H1 (cell line): ENCODE measurements at regions not wholly inside any gene's neighbourhood (a gene's known extent, or its start where the extent isn't known, plus 50 kb on each side); places are given as distances from the start of the nearest gene placed in this dataset.

Source experiments
- CTCF ChIA-PET: fragments of 300-600 bp; sonication (Branson Sonifier 250); formaldehyde crosslinking; loops from one replicate; lab custom pipeline; 2021; ENCODE audit not compliant: partially characterized antibody; lab: Charles Lee
- POLR2A ChIA-PET: fragments of 300-600 bp; sonication (Branson Sonifier 250); formaldehyde crosslinking; loops from one replicate; lab custom pipeline; 2021; ENCODE audit warnings: inconsistent platforms; ENCODE audit not compliant: partially characterized antibody; lab: Charles Lee
- DNase-seq, 2 experiments: peaks; one replicate each; pipeline versions ENCODE4 v3.0.0 to v3.0.0-alpha.2; 2010 to 2022; ENCODE audit warnings: low spot score in 2 of 2, low read depth in 1 of 2, mixed read lengths in 1 of 2
- FAIRE-seq: peaks from 2 replicates; lab custom pipeline; 2011; peaks lifted over from hg19 to GRCh38; lab: Jason Lieb, UNC
- H2AFZ ChIP-seq: 2 replicates; pipeline ENCODE4 v1.8.1; 2012; ENCODE audit warnings: low read length, inconsistent platforms
- H2AK5ac ChIP-seq: 2 replicates; pipeline ENCODE4 v1.6.1; 2013; ENCODE audit warnings: low read depth, low read length
- H2BK120ac ChIP-seq: replicated peaks from 2 replicates; pipeline ENCODE3; 2013; ENCODE audit warnings: low read depth, low read length, inconsistent platforms
- H2BK12ac ChIP-seq: 2 replicates; pipeline ENCODE4 v1.6.1; 2013; ENCODE audit warnings: low read depth, low read length
- H2BK15ac ChIP-seq: 2 replicates; pipeline ENCODE4 v1.6.1; 2013; ENCODE audit warnings: low read length
- H2BK20ac ChIP-seq: 2 replicates; pipeline ENCODE4 v1.6.1; 2013; ENCODE audit warnings: low read length
- H2BK5ac ChIP-seq: 2 replicates; pipeline ENCODE4 v1.6.1; 2013; ENCODE audit warnings: low read depth, low read length
- H3K14ac ChIP-seq: 2 replicates; pipeline ENCODE4 v1.6.1; 2013; ENCODE audit warnings: inconsistent platforms; ENCODE audit not compliant: insufficient read length
- H3K18ac ChIP-seq: 2 replicates; pipeline ENCODE4 v1.6.1; 2013; ENCODE audit warnings: low read length; ENCODE audit errors: extremely low read depth
- H3K23ac ChIP-seq: 2 replicates; pipeline ENCODE4 v1.6.1; 2013; ENCODE audit warnings: inconsistent platforms; ENCODE audit not compliant: insufficient read length
- H3K23me2 ChIP-seq: 2 replicates; pipeline ENCODE4 v1.6.1; 2013; ENCODE audit warnings: low read depth, low read length
- H3K27ac ChIP-seq: 2 replicates; pipeline ENCODE4 v1.6.1; 2011; ENCODE audit warnings: low read depth, low read length, inconsistent platforms
- H3K27me3 ChIP-seq, 4 experiments: replicated peaks in 1 of 4; 1 replicate in 1 of 4; 2 replicates in 3 of 4; pipeline versions ENCODE4 v1.6.1 to v1.8.1; 2011 to 2013; ENCODE audit warnings: low read length in 3 of 4, mild to moderate bottlenecking in 3 of 4, inconsistent platforms in 2 of 4, mixed read lengths in 2 of 4, moderate library complexity in 1 of 4; ENCODE audit not compliant: control insufficient read depth in 3 of 4, insufficient read depth in 3 of 4; ENCODE audit errors: extremely low read depth in 1 of 4
- H3K36me3 ChIP-seq, 4 experiments: 2 replicates each; pipeline versions ENCODE4 v1.6.1 to v1.8.1; 2011 to 2013; ENCODE audit warnings: mild to moderate bottlenecking in 4 of 4, low read length in 3 of 4, moderate library complexity in 2 of 4, control low read depth in 1 of 4, inconsistent platforms in 1 of 4; ENCODE audit not compliant: insufficient read depth in 4 of 4, control insufficient read depth in 2 of 4
- H3K4ac ChIP-seq: replicated peaks from 2 replicates; pipeline ENCODE3; 2013; ENCODE audit warnings: low read length, low read depth, mixed read lengths, inconsistent platforms; ENCODE audit not compliant: insufficient read length
- H3K4me1 ChIP-seq, 4 experiments: replicated peaks in 1 of 4; 1 replicate in 1 of 4; 2 replicates in 3 of 4; pipeline versions ENCODE4 v1.6.1 to v1.8.1; 2011 to 2013; ENCODE audit warnings: low read length in 3 of 4, inconsistent platforms in 2 of 4, mixed read lengths in 1 of 4; ENCODE audit not compliant: insufficient read depth in 4 of 4, control insufficient read depth in 3 of 4
- H3K4me2 ChIP-seq, 2 experiments: 2 replicates each; pipeline versions ENCODE4 v1.6.1 to v1.8.1; 2011 to 2013; ENCODE audit warnings: low read depth in 2 of 2, low read length in 2 of 2, control low read depth in 1 of 2, inconsistent platforms in 1 of 2, mild to moderate bottlenecking in 1 of 2; ENCODE audit not compliant: insufficient read depth in 1 of 2
- H3K4me3 ChIP-seq, 4 experiments: fragments of 200-600, 300-600 bp in 1 of 4; sonication (generic), shearing (Covaris generic), sonication (Bioruptor Twin) in 1 of 4; 2 replicates each; pipeline versions ENCODE4 v1.5.1 to v1.8.1; 2011 to 2016; ENCODE audit warnings: low read length in 4 of 4, low read depth in 3 of 4, control low read depth in 2 of 4, inconsistent platforms in 2 of 4, mild to moderate bottlenecking in 2 of 4, mixed read lengths in 1 of 4, moderate library complexity in 1 of 4; ENCODE audit not compliant: insufficient read depth in 2 of 4; ENCODE audit errors: extremely low read depth in 1 of 4
- H3K56ac ChIP-seq: replicated peaks from 2 replicates; pipeline ENCODE3; 2013; ENCODE audit warnings: low read depth, mild to moderate bottlenecking, mixed read lengths, low read length, inconsistent platforms; ENCODE audit not compliant: insufficient read length
- H3K79me1 ChIP-seq: 2 replicates; pipeline ENCODE4 v1.6.1; 2013; ENCODE audit warnings: low read depth, low read length, control low read depth
- H3K79me2 ChIP-seq, 2 experiments: 2 replicates each; pipeline versions ENCODE4 v1.6.1 to v1.8.1; 2012 to 2013; ENCODE audit warnings: low read length in 2 of 2, mild to moderate bottlenecking in 2 of 2, inconsistent platforms in 1 of 2; ENCODE audit not compliant: insufficient read depth in 2 of 2, control insufficient read depth in 1 of 2
- H3K9ac ChIP-seq, 4 experiments: replicated peaks in 1 of 4; 1 replicate in 1 of 4; 2 replicates in 3 of 4; pipeline versions ENCODE4 v1.6.1 to v1.8.1; 2011 to 2013; ENCODE audit warnings: low read depth in 3 of 4, low read length in 3 of 4, control low read depth in 2 of 4, mild to moderate bottlenecking in 2 of 4, moderate library complexity in 2 of 4, inconsistent platforms in 1 of 4; ENCODE audit errors: extremely low read depth in 1 of 4
- H3K9me3 ChIP-seq, 2 experiments: 2 replicates each; pipeline versions ENCODE4 v1.6.1 to v1.8.1; 2012 to 2013; ENCODE audit warnings: mild to moderate bottlenecking in 2 of 2, moderate library complexity in 2 of 2, control low read depth in 1 of 2, inconsistent platforms in 1 of 2, low read depth in 1 of 2, low read length in 1 of 2, mixed read lengths in 1 of 2; ENCODE audit not compliant: insufficient read depth in 2 of 2
- H4K20me1 ChIP-seq, 2 experiments: replicated peaks in 1 of 2; 2 replicates each; pipeline versions ENCODE3 to v1.8.1; 2011 to 2013; ENCODE audit warnings: inconsistent platforms in 2 of 2, low read length in 2 of 2, mild to moderate bottlenecking in 1 of 2; ENCODE audit not compliant: insufficient read depth in 2 of 2, control insufficient read depth in 1 of 2
- H4K5ac ChIP-seq: 2 replicates; pipeline ENCODE4 v1.6.1; 2013; ENCODE audit warnings: low read length, low read depth, mixed read lengths, inconsistent platforms; ENCODE audit not compliant: insufficient read length
- H4K8ac ChIP-seq: 2 replicates; pipeline ENCODE4 v1.8.0; 2013; ENCODE audit warnings: mild to moderate bottlenecking, moderate library complexity, low read length, inconsistent platforms; ENCODE audit not compliant: insufficient read depth; ENCODE audit errors: extremely low read depth
- H4K91ac ChIP-seq: replicated peaks from 2 replicates; pipeline ENCODE3; 2013; ENCODE audit warnings: low read length, mixed read lengths, inconsistent platforms; ENCODE audit not compliant: insufficient read length
- BRCA1 ChIP-seq: IDR thresholded peaks from 2 replicates; pipeline ENCODE4 v1.6.1; 2012; ENCODE audit warnings: low read depth, low read length, improper control_type of control experiment
- CHD1 ChIP-seq: IDR thresholded peaks from 2 replicates; pipeline ENCODE4 v1.6.1; 2012; ENCODE audit warnings: low read depth, low read length, improper control_type of control experiment
- CREB1 ChIP-seq: IDR thresholded peaks from 2 replicates; pipeline ENCODE4 v1.6.1; 2012; ENCODE audit warnings: inconsistent platforms
- GTF2F1 ChIP-seq: IDR thresholded peaks from 2 replicates; pipeline ENCODE4 v1.6.1; 2012; ENCODE audit warnings: low read depth, low read length, improper control_type of control experiment, borderline replicate concordance
- JUND ChIP-seq: IDR thresholded peaks from 2 replicates; pipeline ENCODE4 v1.6.1; 2011; ENCODE audit warnings: mild to moderate bottlenecking, improper control_type of control experiment, low read length
- MAFK ChIP-seq: IDR thresholded peaks from 2 replicates; pipeline ENCODE4 v1.6.1; 2012; ENCODE audit warnings: low read depth, mild to moderate bottlenecking, improper control_type of control experiment, low read length
- POLR2A ChIP-seq, 2 experiments: IDR thresholded peaks; 1 replicate in 1 of 2; 2 replicates in 1 of 2; pipeline ENCODE4 v1.6.1; 2011; ENCODE audit warnings: low read depth in 2 of 2, low read length in 2 of 2, mild to moderate bottlenecking in 2 of 2; ENCODE audit errors: control extremely low read depth in 1 of 2
- RFX5 ChIP-seq: IDR thresholded peaks from 2 replicates; pipeline ENCODE4 v1.6.1; 2011; ENCODE audit warnings: low read depth, low read length, improper control_type of control experiment, borderline replicate concordance
- RXRA ChIP-seq: IDR thresholded peaks from 2 replicates; pipeline ENCODE4 v1.6.1; 2011; ENCODE audit warnings: low read depth, mild to moderate bottlenecking, low read length, moderate library complexity; ENCODE audit not compliant: insufficient read depth
- TAF1 ChIP-seq: IDR thresholded peaks from 2 replicates; pipeline ENCODE4 v1.6.1; 2011; ENCODE audit warnings: mild to moderate bottlenecking, low read depth, low read length
- WGBS, 2 experiments: shearing (Covaris generic) in 1 of 2; methylation state at CpG; one replicate each; pipeline versions ENCODE4 v1.1.6 to v1.1.7; 2013 to 2015; ENCODE audit warnings: low lambda C conversion rate in 2 of 2, mixed read lengths in 2 of 2, inconsistent platforms in 1 of 2, low coverage in 1 of 2, missing lambda C conversion rate in 1 of 2; ENCODE audit not compliant: insufficient replicate concordance in 2 of 2, insufficient coverage in 1 of 2, insufficient read length in 1 of 2; ENCODE audit errors: extremely low coverage in 1 of 2, missing lambda C conversion rate in 1 of 2; 5-methylcytosine and 5-hydroxymethylcytosine counted together

- Histone ChIP-seq H3K4me2 (no peak overlapping the region), H3K4me3 (no peak overlapping the region), H3K56ac (no peak overlapping the region), H2BK120ac (no peak overlapping the region), H2AK5ac (no peak overlapping the region), H3K23me2 (no peaks in the 10 kb centered on the region), H2BK5ac (no peak overlapping the region), H3K79me2 (no peaks in the 10 kb centered on the region), H3K79me1 (no peaks in the 10 kb centered on the region), H2BK15ac (no peak overlapping the region), H3K14ac (no peak overlapping the region), H3K9me3 (peaks cover under 1 to 12% of the 10 kb centered on the region in 2 experiments), H2BK20ac (no peak overlapping the region), H4K20me1 (no peaks in the 10 kb centered on the region), H3K27ac (no peak overlapping the region), H3K27me3 (no peaks in the 10 kb centered on the region), H2AFZ (no peak overlapping the region), H3K4ac (no peak overlapping the region), H4K8ac (no peak overlapping the region), H4K5ac (no peak overlapping the region), H3K23ac (no peak overlapping the region), H3K18ac (no peak overlapping the region), H3K9ac (no peak overlapping the region), H3K4me1 (peaks cover 0 to 8% (median 0%) of the 10 kb centered on the region in 4 experiments; a peak in 3 of 7 replicates), H3K36me3 (no peaks in the 10 kb centered on the region), H2BK12ac (no peak overlapping the region), H4K91ac (no peak overlapping the region)
- no peak for TF ChIP-seq BRCA1
- TF ChIP-seq MAFK: no peak
- no peak for TF ChIP-seq TAF1
- no peak for TF ChIP-seq CREB1
- no peak for TF ChIP-seq CHD1
- TF ChIP-seq GTF2F1: no peak
- TF ChIP-seq POLR2A (IDR thresholded peaks at IDR 0.05; ENCODE audit: control extremely low read depth in 1 of 2, low read depth in 2 of 2, low read length in 2 of 2): no peak
- TF ChIP-seq RXRA: no peak
- TF ChIP-seq RFX5: no peak
- no peak for TF ChIP-seq JUND
- ChIA-PET POLR2A (no interaction called here), CTCF (interaction anchor here (1.0 kb wide), 1 partner anchor 10 kb away, joined by 3 read pairs; no protein-coding TSS in a partner anchor)
- FAIRE-seq: no peak
- 82% methylated on average over 2 of the region's 2 CpGs; no CpG with 5 or more reads in 1 of the 2 experiments for WGBS, 2 experiments
- no peak for DNase-seq
Observed at GRCh38 chr4:138616775-138617174, 374.6 kb upstream of the SLC7A11 start.
